ENCODE measurements at regions not wholly inside any gene's neighbourhood (a gene's known extent, or its start where the extent isn't known, plus 50 kb on each side); places are given as distances from the start of the nearest gene placed in this dataset.

GRCh38 chrX:16023790-16024734 is 99.3 kb upstream of the GRPR start:
- Histone ChIP-seq H3K27ac (no peak overlapping the region), H3K4me1 (no peaks in the 10 kb centered on the region), H3K4me3 (no peak overlapping the region), H3K9me3 (no peaks in the 10 kb centered on the region), H3K36me3 (no peaks in the 10 kb centered on the region), H3K27me3 (peaks cover 0 to 20% (median 0%) of the 10 kb centered on the region in 9 donors)
- DNase-seq (no peak), ATAC-seq (no peak)
- 70 to 81% (median 77%) methylated on average over 9 of the region's 9 CpGs for WGBS, 4 donors
- intact Hi-C loops (cut with DNase I): no loop called here
- TF ChIP-seq POLR2A (IDR thresholded peaks at IDR 0.05) (no peak), CTCF (IDR thresholded peaks at IDR 0.05) (no peak)

GRCh38 chrX:16022580-16023200 is 100.7 kb upstream of the GRPR start:
- H3K36me3 ChIP-seq: no peaks in the 10 kb centered on the region
- 0 to 91% (median 83%) methylated on average over 1 of the region's 1 CpG for WGBS, 4 donors
- intact Hi-C loops (cut with DNase I): no loop called here
- no peak overlapping the region for H3K4me3 ChIP-seq
- TF ChIP-seq POLR2A (IDR thresholded peaks at IDR 0.05): no peak
- no peak for TF ChIP-seq CTCF (IDR thresholded peaks at IDR 0.05)
- peaks cover 0 to 32% (median 0%) of the 10 kb centered on the region in 9 donors for H3K27me3 ChIP-seq
- H3K4me1 ChIP-seq: no peaks in the 10 kb centered on the region
- no peak for DNase-seq
- ATAC-seq: no peak
- H3K9me3 ChIP-seq: no peaks in the 10 kb centered on the region
- no peak overlapping the region for H3K27ac ChIP-seq

GRCh38 chrX:16018291-16018690 is 105.1 kb upstream of the GRPR start:
- Histone ChIP-seq H3K27me3 (peaks cover 0 to 44% (median 0%) of the 10 kb centered on the region in 9 donors), H3K4me1 (no peaks in the 10 kb centered on the region), H3K9me3 (no peaks in the 10 kb centered on the region), H3K4me3 (no peak overlapping the region), H3K27ac (no peak overlapping the region), H3K36me3 (no peaks in the 10 kb centered on the region)
- intact Hi-C loops (cut with DNase I): no loop called here
- ATAC-seq: no peak
- no peak for TF ChIP-seq POLR2A (IDR thresholded peaks at IDR 0.05)
- no peak for TF ChIP-seq CTCF (IDR thresholded peaks at IDR 0.05)
- no peak for DNase-seq

- Histone ChIP-seq H3K27me3 (peaks cover 0 to 46% (median 0%) of the 10 kb centered on the region in 9 donors), H3K27ac (no peak overlapping the region), H3K4me3 (no peak overlapping the region), H3K9me3 (no peaks in the 10 kb centered on the region), H3K4me1 (no peaks in the 10 kb centered on the region), H3K36me3 (no peaks in the 10 kb centered on the region)
- TF ChIP-seq POLR2A (IDR thresholded peaks at IDR 0.05) (no peak), CTCF (IDR thresholded peaks at IDR 0.05) (no peak)
- ATAC-seq: no peak
- intact Hi-C loops (cut with DNase I): no loop called here
- DNase-seq: no peak
These were observed 109.2 kb upstream of the GRPR start for GRCh38 chrX:16014171-16014570.
